BJ (cell line): ENCODE measurements at regions not wholly inside any gene's neighbourhood (a gene's known extent, or its start where the extent isn't known, plus 50 kb on each side); places are given as distances from the start of the nearest gene placed in this dataset.

Source experiments
- CTCF ChIA-PET: fragments of 350-600 bp; formaldehyde crosslinking; extraction: SDS; loops from one replicate; lab custom pipeline; 2021; ENCODE audit warnings: antibody characterized with exemption, inconsistent platforms; lab: Yijun Ruan, JAX
- POLR2A ChIA-PET: fragments of 300-600 bp; sonication (Branson Sonifier 250); formaldehyde crosslinking; extraction: SDS; loops from one replicate; lab custom pipeline; 2021; ENCODE audit warnings: antibody characterized with exemption; lab: Charles Lee
- DNase-seq: peaks from one replicate; pipeline ENCODE4 v3.0.0-alpha.2; 2011; ENCODE audit warnings: low read depth
- H3K27me3 ChIP-seq: 2 replicates; pipeline ENCODE4 v1.6.0; 2011; ENCODE audit warnings: low read length; ENCODE audit not compliant: control insufficient read depth, insufficient read depth
- H3K36me3 ChIP-seq: 2 replicates; pipeline ENCODE4 v1.5.1; 2011; ENCODE audit warnings: low read length; ENCODE audit not compliant: control insufficient read depth, insufficient read depth
- H3K4me3 ChIP-seq: 2 replicates; pipeline ENCODE4 v1.5.1; 2011; ENCODE audit warnings: low read depth, mild to moderate bottlenecking, control low read depth, low read length
- TF ChIP-seq, protein P1 (sequence below): IDR thresholded peaks from 2 replicates; pipeline ENCODE4 v1.5.1; 2011; ENCODE audit warnings: low read depth, mild to moderate bottlenecking, control low read depth, inconsistent platforms, low read length, moderate library complexity; ENCODE audit not compliant: insufficient read depth

DNA sequence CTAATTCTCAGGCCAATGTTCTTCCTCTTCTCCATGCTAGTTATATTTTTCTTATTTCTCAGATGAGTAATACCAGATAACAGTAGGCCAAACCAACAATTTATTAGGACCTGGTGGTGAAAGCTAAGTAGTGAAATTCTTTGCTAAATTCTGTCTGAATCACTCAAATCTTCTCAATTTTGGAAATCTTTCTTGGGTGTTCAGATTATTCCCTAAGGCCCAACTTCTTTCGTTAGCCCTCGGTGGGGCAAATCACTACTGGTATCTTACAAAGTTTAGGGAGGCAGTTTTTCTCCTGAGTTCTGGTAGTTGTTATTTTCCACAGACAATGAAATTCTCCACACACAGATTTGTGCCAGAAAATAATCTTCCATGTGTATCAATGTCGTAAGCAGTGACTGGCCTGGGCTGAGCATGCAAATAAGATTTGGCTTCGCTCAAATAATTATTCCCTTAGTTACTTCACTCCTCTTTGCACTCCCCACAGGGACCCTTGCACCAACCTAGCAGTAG is 443.5 kb upstream of the SLC14A2 start:
- Histone ChIP-seq H3K4me3 (no peak overlapping the region), H3K36me3 (no peaks in the 10 kb centered on the region), H3K27me3 (no peaks in the 10 kb centered on the region)
- DNase-seq: no peak
- CTCF ChIA-PET: no interaction called here
- TF ChIP-seq, protein P1, sequence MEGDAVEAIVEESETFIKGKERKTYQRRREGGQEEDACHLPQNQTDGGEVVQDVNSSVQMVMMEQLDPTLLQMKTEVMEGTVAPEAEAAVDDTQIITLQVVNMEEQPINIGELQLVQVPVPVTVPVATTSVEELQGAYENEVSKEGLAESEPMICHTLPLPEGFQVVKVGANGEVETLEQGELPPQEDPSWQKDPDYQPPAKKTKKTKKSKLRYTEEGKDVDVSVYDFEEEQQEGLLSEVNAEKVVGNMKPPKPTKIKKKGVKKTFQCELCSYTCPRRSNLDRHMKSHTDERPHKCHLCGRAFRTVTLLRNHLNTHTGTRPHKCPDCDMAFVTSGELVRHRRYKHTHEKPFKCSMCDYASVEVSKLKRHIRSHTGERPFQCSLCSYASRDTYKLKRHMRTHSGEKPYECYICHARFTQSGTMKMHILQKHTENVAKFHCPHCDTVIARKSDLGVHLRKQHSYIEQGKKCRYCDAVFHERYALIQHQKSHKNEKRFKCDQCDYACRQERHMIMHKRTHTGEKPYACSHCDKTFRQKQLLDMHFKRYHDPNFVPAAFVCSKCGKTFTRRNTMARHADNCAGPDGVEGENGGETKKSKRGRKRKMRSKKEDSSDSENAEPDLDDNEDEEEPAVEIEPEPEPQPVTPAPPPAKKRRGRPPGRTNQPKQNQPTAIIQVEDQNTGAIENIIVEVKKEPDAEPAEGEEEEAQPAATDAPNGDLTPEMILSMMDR: no peak
- POLR2A ChIA-PET: no interaction called here

DNA sequence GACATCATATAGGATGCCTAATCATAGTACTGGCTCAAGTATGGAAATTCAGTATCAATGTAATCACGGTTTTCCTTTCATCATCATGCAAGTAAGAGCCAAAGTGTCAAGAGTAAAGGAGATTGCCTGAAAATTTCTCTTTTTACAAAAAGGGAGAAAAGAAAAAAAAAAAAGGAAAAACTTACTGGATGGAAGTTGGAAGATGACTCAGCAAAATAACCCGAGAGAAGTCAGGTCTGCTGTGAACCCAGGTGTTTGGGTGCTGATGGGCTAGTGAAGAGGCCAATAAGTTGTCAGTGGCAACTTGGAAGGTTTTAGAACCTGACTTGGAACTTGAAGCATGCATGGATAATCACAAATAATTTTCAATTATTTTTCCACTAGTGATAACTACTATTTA is 441.9 kb upstream of the SLC14A2 start:
- Histone ChIP-seq H3K36me3 (no peaks in the 10 kb centered on the region), H3K4me3 (no peak overlapping the region), H3K27me3 (no peaks in the 10 kb centered on the region)
- CTCF ChIA-PET: no interaction called here
- TF ChIP-seq, protein P1: no peak
- no peak for DNase-seq
- POLR2A ChIA-PET: no interaction called here

DNA sequence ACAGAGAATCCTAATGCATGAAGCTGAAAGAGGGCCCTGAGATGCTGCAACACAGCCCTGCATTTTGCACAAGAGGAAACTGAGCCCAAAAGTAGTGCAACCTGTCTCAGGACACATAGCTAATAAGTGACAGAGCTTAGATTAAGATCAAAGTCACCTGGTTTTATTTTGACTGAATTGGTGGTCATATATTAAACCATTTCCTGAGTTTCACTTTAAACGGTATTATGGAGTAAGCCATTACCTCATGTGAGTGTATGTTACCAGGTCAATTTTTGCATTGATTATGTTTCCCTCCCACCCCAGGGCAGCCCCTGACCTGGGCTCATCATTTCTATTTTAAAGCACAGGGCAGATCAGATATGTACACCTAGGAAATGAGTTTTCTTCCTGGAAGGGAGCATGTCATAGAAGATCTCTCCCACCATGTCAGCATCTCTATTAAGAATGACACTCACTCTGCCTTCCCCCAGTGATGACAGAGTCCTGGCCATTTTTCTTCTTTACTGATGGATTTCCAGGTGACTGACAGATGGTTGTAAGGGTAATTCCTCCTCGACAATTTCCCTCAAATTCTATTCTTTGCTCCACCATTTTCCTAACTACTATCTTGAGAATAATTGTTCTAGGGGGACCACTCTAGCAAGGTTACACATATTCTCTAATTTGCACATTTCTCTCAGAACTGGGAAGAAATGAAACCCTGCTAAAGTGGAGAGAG is 441.3 kb upstream of the SLC14A2 start:
- ChIA-PET POLR2A (no interaction called here), CTCF (interaction anchor here (0.8 kb wide), 1 partner anchor 24 kb away, joined by 3 read pairs; no protein-coding TSS in a partner anchor)
- no peaks in the 10 kb centered on the region for H3K27me3 ChIP-seq
- no peaks in the 10 kb centered on the region for H3K36me3 ChIP-seq
- no peak for DNase-seq
- TF ChIP-seq, protein P1: no peak
- no peak overlapping the region for H3K4me3 ChIP-seq

DNA sequence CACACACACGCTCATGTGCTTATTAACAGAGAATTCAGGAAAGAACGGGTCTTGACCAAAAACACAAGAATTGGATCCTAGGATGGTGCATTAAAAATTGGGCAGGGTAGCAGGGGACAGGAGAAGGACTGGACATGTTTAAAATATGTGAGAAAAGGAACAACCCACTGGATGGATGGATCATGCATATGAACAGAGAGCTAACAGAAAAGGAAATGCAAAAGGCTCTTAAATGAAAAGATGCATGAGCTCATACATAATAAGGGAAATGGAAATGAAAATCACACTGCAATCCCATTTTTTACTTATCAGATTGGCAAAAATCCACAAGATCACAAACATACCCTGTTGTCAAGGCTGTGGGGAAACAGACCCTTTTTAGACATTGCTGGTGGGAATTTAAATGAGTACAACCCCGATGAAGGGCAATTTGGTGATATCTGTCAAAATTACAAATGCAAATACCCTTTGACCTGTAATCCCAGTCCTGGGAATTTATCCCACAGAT is 440.6 kb upstream of the SLC14A2 start:
- CTCF ChIA-PET: interaction anchor here (0.8 kb wide), 1 partner anchor 23 kb away, joined by 3 read pairs; no protein-coding TSS in a partner anchor
- Histone ChIP-seq H3K4me3 (no peak overlapping the region), H3K27me3 (no peaks in the 10 kb centered on the region), H3K36me3 (no peaks in the 10 kb centered on the region)
- POLR2A ChIA-PET: no interaction called here
- TF ChIP-seq, protein P1: no peak
- DNase-seq: no peak

DNA sequence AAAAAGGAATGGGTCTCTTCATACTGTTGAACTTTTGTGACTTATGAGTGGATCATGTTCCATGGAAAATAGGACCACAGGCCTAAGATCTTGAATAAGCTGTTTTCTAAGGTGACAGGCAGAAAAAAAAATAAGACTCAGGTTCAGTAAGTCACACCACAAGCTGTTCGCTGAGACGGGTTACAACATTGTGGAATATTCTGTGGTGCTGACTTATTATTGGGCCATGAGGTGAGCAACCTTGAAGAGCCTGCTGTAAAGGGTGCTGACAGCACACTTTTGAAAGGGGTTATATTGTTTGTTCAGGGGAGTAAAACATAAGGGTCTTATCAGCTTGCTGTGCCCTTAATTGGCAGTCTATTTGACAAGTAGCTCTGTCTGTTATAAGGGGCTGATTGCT is 439.8 kb upstream of the SLC14A2 start:
- ChIA-PET POLR2A (no interaction called here), CTCF (interaction anchor here (2.0 kb wide), 1 partner anchor 37 kb away, joined by 5 read pairs; no protein-coding TSS in a partner anchor)
- no peak for DNase-seq
- TF ChIP-seq, protein P1: no peak
- Histone ChIP-seq H3K4me3 (no peak overlapping the region), H3K27me3 (no peaks in the 10 kb centered on the region), H3K36me3 (no peaks in the 10 kb centered on the region)
